Activated T-cell treated with anti-CD3 and anti-CD28 coated beads, Interleukin-2, amount 50 U/mL, for 1 hour (primary cell): ENCODE measurements at regions not wholly inside any gene's neighbourhood (a gene's known extent, or its start where the extent isn't known, plus 50 kb on each side); places are given as distances from the start of the nearest gene placed in this dataset.
"Not testable (repeated sequence)": the region's sequence is repeated elsewhere in the genome, so short reads cannot be mapped to it uniquely, and the experiment has no call there.

ENCODE experiments used
- DNase-seq: peaks from one replicate; pipeline ENCODE4 v3.0.0-alpha.2; 2020

DNA sequence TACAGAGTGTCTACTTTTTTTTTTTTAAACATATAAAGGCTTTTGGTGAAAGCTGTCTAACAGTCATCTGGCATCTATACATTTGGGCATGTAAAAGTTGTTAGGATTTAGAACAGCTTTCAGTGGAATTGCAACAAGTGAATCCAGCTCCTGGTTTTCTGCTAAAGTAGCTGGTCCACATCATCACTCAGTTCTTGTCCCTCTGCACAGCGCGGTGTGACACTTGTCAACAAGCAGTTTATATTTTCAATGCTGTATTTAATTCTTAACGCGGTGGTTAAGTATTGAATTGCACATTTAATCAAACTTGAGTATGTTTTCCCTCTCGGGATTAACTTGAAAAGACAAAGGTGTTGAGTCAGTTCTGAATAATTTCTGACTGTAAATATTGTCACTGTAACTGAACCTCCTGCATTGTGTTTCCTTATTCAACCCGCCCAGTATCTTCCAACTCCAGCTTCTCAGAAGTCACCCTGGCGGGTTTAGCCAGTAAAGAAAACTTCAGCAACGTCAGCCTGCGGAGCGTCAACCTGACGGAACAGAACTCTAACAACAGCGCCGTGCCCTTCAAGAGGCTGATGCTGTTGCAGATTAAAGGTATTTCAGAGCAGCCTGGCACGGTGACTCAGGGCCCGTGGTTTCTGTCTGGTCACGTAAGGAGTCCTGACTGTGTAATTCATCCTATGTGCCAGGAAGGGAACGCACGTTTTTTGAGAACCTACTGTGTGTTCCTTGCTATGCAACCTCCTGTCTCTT, 66.1 kb upstream of the LYZL2 start:
- peak; percentile 73 for DNase-seq

DNA sequence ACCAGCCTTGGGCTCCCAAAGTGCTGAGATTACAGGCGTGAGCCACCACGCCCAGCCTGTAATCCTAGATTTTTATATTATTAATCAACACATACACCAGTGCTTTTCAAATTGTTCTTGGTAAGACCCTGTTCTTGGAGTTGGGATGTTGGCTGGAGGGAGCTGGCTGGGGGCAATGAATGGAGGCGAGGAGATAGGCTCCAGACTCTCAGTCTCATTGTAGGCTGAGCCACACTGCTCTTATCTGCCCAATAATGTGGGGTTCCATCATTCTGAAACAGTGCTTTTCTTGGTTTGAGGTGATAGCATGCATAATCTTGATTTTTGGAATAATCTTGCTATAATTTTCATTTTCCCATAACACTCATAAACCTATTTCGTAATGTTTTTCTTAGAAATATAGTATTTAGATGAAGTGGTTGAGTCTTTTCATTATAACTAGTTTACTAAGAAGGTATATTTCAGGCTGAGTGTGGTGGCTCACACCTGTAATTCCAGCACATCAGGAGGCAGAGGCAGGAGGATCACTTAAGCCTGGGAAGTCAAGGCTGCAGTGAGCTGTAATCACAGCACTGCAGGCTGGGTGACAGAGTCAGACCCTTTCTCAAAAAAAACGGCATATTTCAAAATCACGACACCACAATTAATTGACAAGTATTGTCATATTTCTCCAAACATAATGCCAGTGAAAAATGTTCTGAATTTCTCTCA, 65.1 kb upstream of the LYZL2 start:
- DNase-seq: no peak

DNA sequence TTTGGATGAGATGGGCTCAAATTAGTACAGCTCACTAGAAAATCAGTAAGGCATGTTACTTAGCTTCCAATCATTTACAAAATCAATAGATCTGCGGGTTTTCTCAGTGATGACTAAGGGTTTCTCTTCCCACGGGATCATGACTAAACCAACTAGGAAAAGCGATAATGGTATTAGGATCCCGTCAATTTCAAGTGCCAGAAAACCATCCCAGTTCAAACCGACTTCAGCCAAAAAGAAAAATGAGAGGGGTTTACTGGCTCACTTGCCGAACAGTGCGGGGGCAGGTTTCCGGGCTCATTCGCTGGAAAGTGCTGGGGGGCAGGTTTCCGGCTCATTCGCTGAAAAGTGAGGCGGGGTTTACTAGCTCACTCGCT, 62.1 kb upstream of the LYZL2 start:
- no peak for DNase-seq

DNA sequence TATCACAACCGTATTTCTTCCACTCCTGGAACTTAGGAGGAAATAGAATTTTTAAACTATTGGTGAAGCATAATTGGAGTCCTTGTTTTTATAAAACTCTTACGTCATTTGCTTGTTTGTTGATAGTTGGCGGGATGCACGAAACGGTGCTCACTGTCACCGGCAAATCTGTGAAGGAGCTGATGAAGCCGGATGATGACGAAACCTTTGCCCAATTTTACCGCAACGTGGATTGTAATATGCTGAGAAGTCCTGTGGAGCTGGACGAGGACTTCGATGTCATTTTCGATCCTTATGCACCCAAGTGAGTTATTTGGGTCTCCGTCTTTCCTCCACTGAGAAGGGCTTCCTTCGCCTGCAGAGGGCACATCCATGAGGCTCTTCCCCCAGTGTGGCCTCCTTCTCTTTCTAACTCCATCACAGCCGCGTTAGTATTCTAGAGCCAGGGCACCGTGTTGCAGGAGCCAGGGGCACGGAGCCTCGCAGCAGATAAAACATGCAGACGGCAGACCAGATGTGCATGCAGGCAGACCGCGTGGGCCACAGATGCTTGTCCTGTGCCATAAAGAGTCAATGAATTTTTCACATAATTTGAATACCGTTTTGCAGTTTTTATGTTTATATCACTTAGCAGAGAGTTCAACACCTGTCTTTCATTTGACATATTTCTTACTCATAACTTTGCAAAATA, 61.5 kb upstream of the LYZL2 start:
- not testable (repeated sequence) for DNase-seq

DNA sequence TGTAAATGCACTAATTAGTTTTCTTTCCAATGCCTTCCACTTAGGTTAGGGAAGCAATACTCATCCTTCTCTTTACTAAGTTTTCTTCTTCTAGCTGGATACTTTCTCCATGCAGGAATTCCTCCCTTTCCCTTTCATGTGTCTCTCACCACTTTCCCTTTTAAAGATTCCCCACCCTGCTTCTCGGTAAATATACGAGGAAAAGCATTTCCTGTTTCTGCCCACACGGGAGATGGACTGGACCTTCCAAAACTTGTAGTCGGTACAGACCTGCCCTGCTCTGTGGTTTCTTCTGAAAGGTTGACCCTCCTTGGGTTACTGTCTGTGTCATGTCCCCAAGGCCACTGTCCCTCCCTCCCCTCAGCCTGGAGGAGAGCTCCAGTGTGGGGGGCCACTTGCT, 58.9 kb upstream of the LYZL2 start:
- DNase-seq: no peak

DNA sequence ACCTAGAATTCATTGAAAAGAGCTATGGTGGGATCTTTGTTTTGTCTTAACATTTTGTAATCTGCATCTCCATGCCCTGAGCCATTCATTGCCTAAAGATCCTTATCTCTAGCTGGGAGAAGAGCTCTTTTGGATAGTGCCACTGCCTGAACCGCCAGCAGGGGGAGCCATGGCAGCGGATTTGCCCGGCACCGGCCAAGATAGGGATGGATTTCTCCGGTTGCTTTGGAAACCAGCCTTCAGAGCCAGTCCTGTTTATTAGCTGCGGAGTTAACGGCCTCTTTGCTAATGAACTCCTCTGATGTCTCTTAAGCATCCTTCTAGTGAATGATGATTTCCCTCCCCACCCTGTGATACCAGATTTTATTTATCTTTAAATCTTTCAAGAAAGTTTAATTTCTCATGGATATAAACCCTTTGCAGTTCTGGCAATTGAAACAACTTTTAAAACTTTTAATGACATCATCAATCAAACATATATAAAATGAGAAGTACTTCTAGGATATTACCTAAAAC, 58.2 kb upstream of the LYZL2 start:
- DNase-seq: peak; percentile 86

DNA sequence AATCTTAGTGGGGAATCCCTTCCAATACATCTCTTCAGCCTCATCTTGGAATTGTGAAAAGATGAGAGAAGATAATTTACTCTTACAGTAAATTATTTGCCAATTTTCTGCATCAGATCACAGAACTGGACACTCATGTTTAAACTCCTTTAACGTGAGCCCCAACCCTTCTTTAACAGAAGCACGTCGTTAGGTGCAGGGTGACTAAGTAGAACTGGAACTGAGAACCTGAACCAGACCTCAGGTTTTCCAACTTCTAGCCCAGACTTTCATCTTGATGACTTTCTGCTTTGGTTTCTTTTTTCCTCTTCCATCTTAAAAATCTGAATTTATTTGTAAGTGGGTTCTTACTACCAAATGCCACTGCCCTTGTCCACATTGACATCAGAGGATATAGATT, 57.2 kb upstream of the LYZL2 start:
- no peak for DNase-seq

DNA sequence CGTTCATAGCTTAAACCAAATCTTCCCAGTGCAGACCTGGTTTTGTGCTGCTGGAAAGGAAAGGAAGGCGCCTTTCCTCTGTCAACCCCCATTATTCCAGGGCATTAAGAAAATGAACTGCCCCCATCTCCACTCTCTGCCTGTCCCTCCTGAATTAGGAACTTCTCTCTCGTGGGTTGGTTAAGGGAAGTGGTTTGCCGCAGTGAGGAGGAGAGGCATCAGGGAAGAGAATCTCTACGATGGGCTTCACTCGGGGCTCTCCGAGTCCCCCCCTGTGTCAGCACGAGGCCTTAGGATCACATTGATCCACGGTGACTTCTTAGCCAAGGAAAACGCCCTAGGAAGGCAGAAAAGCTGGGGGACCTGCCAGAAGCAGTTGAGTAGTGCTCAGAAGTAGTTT, 53.9 kb upstream of the LYZL2 start:
- no peak for DNase-seq

DNA sequence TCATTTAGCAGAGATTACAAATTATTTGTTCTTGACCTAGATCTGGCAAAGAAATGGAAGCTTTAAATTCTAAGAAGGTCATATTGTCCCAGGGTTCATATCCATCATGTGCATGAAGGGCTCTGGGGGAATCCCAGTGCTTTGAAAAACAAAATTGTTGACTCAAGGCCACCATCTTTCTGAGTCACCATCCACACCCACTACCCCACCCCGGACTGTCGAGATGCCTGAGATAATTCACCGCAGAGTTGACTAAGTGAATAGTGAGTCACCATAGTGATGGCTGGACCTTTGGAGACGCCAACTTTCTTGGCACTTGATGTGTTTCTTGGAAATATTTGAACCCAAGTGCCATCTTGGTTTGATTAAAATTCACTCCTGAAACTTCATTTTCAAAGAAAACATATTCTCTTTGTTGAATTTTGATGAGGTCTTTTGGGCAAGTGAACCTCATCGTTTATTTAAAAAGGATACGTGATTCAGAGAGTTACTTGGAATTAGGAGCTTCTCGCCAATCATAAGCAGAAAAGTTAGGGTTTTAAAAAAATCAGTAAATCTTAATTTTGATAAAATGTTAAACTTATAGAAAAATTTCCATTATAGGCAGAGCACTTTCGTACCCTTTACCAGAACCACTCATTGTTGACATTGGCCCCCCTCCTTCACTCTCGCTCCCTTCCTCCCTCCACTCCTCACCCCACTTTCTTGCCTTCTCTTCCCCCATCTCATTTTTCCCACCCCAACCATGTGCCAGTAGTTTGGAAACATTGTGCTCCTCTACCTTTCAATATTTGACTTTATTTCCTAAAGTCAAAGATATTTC, 53.0 kb upstream of the LYZL2 start:
- DNase-seq: not testable (repeated sequence)

DNA sequence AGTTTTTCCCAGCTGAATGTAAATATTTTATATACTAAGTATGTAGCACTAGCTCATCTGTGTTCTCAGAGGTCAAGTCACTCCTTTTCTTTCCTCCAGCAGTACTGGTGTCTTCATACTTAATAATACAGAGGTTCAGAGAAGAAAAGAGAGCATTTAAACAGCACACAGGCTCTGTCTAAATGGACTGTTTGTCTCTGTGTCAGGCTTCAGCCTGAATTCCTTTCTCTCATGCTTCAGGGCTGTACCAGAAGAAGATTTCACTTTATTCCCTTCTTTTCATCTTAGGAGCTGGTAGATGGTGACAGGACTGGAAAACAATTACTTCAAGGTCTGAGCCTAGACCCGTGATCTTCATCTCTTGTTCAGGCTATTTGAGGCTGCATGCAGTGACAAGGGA, 51.4 kb upstream of the LYZL2 start:
- DNase-seq: no peak
